SU-DHL-6 (cell line): ENCODE measurements at regions not wholly inside any gene's neighbourhood (a gene's known extent, or its start where the extent isn't known, plus 50 kb on each side); places are given as distances from the start of the nearest gene placed in this dataset.

Experiments used
- H2AFZ ChIP-seq: fragments of 200-600 bp; sonication (generic); 2 replicates; pipeline ENCODE4 v1.6.1; 2014; ENCODE audit warnings: low read depth, mild to moderate bottlenecking, moderate library complexity, mixed read lengths, antibody characterized with exemption, low read length; ENCODE audit not compliant: severe bottlenecking
- H3F3A ChIP-seq: fragments of 200-600 bp; shearing (Covaris generic); 2 replicates; pipeline ENCODE4 v1.6.0; 2016; ENCODE audit warnings: antibody characterized with exemption, mild to moderate bottlenecking; ENCODE audit not compliant: insufficient read depth
- H3K27ac ChIP-seq: fragments of 200-600 bp; sonication (generic); 2 replicates; pipeline ENCODE4 v1.5.1; 2016; ENCODE audit warnings: low read depth, mild to moderate bottlenecking, low read length, moderate library complexity, mixed read lengths
- H3K27me3 ChIP-seq: fragments of 200-600 bp; sonication (generic), shearing (Covaris generic); 2 replicates; pipeline ENCODE4 v1.6.0; 2014; ENCODE audit warnings: mild to moderate bottlenecking, low read length
- H3K36me3 ChIP-seq: fragments of 200-600 bp; sonication (generic); 2 replicates; pipeline ENCODE4 v1.6.1; 2014; ENCODE audit warnings: mild to moderate bottlenecking, low read length, mixed read lengths
- H3K4me2 ChIP-seq: fragments of 300-600, 200-600 bp; shearing (Covaris generic), sonication (generic); 2 replicates; pipeline ENCODE4 v1.6.0; 2014; ENCODE audit warnings: low read length, low read depth, mild to moderate bottlenecking; ENCODE audit not compliant: poor library complexity, severe bottlenecking
- H3K4me3 ChIP-seq: fragments of 200-600 bp; sonication (generic); 2 replicates; pipeline ENCODE4 v1.5.1; 2014; ENCODE audit warnings: antibody characterized with exemption, low read length, mild to moderate bottlenecking, mixed read lengths; ENCODE audit not compliant: insufficient read depth, poor library complexity, severe bottlenecking
- H3K79me2 ChIP-seq: fragments of 200-600 bp; sonication (generic); 2 replicates; pipeline ENCODE4 v1.6.1; 2014; ENCODE audit warnings: mild to moderate bottlenecking, low read length, moderate library complexity; ENCODE audit not compliant: insufficient read depth
- H3K9ac ChIP-seq: fragments of 200-600 bp; sonication (generic); 2 replicates; pipeline ENCODE4 v1.7.0; 2014; ENCODE audit warnings: mild to moderate bottlenecking, low read length
- H3K9me2 ChIP-seq: fragments of 200-600 bp; sonication (generic); replicated peaks from 2 replicates; pipeline ENCODE4 v1.6.1; 2014; ENCODE audit warnings: low read length; ENCODE audit not compliant: insufficient read depth
- H3K9me3 ChIP-seq: fragments of 200-600 bp; sonication (generic); 2 replicates; pipeline ENCODE4 v1.6.1; 2014; ENCODE audit warnings: low read length, mixed read lengths; ENCODE audit not compliant: insufficient read depth
- H4K20me1 ChIP-seq: fragments of 200-600 bp; sonication (generic); 2 replicates; pipeline ENCODE4 v1.6.1; 2014; ENCODE audit warnings: low read depth, mild to moderate bottlenecking, antibody characterized with exemption, low read length, moderate library complexity, mixed read lengths
- EZH2phosphoT487 ChIP-seq: fragments of 200-600 bp; sonication (generic), shearing (Covaris generic); conservative IDR thresholded peaks from 2 replicates; pipeline ENCODE4 v1.6.1; 2018; ENCODE audit warnings: mild to moderate bottlenecking, antibody characterized with exemption, low read length, moderate library complexity, mixed read lengths
- TF ChIP-seq, protein P1 (sequence below): fragments of 200-600 bp; sonication (generic); IDR thresholded peaks from one replicate; pipeline ENCODE4 v1.5.1; 2017; ENCODE audit warnings: antibody characterized with exemption, mild to moderate bottlenecking, low read length, moderate library complexity; ENCODE audit not compliant: insufficient read depth, poor library complexity, severe bottlenecking

DNA sequence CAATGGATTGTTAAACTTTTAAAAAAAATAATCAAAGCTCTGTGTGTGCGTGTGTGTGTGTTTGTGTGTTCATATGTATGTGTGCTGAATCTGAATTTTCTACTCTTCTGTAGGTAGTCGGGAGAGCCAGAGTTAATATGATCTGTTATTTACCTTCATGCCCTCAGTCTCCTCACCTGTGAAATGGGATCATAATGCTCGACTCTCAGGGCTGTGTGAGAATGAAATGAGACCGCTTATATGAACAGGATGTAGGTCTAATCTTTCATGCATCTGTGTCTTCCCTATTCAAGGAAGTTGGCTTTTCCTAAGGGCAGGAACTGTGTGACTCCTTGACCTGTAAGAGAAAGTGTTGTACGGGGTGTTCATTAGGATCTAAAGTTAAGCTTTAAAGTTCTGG lies 182.2 kb downstream of the RPLP1 start:
- TF ChIP-seq, protein P1, sequence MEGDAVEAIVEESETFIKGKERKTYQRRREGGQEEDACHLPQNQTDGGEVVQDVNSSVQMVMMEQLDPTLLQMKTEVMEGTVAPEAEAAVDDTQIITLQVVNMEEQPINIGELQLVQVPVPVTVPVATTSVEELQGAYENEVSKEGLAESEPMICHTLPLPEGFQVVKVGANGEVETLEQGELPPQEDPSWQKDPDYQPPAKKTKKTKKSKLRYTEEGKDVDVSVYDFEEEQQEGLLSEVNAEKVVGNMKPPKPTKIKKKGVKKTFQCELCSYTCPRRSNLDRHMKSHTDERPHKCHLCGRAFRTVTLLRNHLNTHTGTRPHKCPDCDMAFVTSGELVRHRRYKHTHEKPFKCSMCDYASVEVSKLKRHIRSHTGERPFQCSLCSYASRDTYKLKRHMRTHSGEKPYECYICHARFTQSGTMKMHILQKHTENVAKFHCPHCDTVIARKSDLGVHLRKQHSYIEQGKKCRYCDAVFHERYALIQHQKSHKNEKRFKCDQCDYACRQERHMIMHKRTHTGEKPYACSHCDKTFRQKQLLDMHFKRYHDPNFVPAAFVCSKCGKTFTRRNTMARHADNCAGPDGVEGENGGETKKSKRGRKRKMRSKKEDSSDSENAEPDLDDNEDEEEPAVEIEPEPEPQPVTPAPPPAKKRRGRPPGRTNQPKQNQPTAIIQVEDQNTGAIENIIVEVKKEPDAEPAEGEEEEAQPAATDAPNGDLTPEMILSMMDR: no peak
- no peak for TF ChIP-seq EZH2phosphoT487
- Histone ChIP-seq H3K9me2 (no peaks in the 10 kb centered on the region), H3K9me3 (no peaks in the 10 kb centered on the region)

DNA sequence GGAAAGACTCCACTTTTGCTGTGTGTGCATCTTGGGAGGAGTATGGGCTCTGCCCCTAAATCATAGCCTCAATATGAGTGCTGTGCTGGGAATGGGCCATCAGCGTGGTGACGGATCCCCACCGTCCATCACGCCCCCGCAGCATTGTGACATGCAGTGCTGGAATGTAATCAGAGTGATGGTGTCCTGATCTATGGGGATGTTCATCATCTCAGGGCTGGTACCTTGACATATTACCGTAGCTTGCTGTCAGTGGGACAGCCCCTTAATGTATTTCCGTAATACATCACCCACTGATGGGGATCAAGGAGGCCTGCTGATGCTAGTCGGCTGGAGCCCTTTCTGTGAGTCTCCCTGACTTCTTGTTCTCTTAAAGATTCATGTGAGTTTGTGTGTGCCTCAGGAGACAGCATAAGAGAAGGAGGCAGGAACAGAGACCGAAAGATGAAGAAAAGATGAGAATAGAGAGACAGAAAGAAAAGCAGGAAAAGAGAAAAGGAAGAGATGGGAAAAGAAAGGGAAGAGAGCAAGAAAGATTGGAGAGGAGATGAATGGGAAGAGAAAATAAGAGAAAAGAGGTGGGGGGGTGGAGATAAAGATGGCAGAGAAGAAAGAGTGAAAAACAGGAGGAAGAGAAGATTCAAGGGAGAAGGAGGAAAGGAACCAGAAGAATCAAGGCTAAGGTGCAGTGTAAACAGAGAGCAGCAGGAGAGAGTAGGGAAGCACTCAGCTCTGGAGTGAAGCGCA lies 183.7 kb downstream of the RPLP1 start:
- no peak overlapping the region for H2AFZ ChIP-seq
- no peaks in the 10 kb centered on the region for H3K9me2 ChIP-seq
- H3K36me3 ChIP-seq: no peaks in the 10 kb centered on the region
- H4K20me1 ChIP-seq: no peaks in the 10 kb centered on the region
- H3K27ac ChIP-seq: no peak overlapping the region
- H3K4me2 ChIP-seq: no peak overlapping the region
- no peak for TF ChIP-seq EZH2phosphoT487
- TF ChIP-seq, protein P1: no peak
- H3K4me3 ChIP-seq: no peak overlapping the region
- no peaks in the 10 kb centered on the region for H3K27me3 ChIP-seq
- no peaks in the 10 kb centered on the region for H3K79me2 ChIP-seq
- H3K9ac ChIP-seq: no peak overlapping the region
- no peaks in the 10 kb centered on the region for H3F3A ChIP-seq
- no peaks in the 10 kb centered on the region for H3K9me3 ChIP-seq

More for the DNA sequence above, 182.2 kb downstream of the RPLP1 start:
- H3K27ac ChIP-seq: no peak overlapping the region
- H3F3A ChIP-seq: no peaks in the 10 kb centered on the region
- H3K36me3 ChIP-seq: no peaks in the 10 kb centered on the region
- no peaks in the 10 kb centered on the region for H4K20me1 ChIP-seq
- no peak overlapping the region for H3K4me2 ChIP-seq
- no peaks in the 10 kb centered on the region for H3K27me3 ChIP-seq
- H3K4me3 ChIP-seq: no peak overlapping the region
- H3K9ac ChIP-seq: no peak overlapping the region
- H2AFZ ChIP-seq: no peak overlapping the region
- H3K79me2 ChIP-seq: no peaks in the 10 kb centered on the region

DNA sequence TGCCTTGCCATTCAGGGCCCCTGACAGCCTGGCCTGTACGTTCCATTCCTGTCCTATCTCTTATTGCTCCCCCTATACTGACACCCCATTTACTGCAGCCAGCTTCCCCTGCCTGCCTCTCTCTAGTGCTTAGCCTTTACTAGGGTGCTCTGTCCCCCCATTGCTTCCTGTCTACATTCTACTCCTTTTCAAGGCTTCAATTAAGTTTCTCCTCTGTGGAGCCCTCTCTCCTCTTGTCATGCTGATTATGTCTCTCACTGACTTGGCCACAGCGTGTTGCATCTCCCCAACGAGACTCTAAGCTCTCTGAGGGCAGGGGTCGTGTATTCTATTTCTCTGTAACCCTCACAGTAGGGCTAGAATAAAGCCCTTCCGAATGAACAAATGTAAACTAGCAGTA lies 185.2 kb downstream of the RPLP1 start:
- Histone ChIP-seq H3K9ac (no peak overlapping the region), H2AFZ (no peak overlapping the region), H3K9me2 (no peaks in the 10 kb centered on the region), H3F3A (no peaks in the 10 kb centered on the region), H3K4me2 (no peak overlapping the region), H4K20me1 (no peaks in the 10 kb centered on the region), H3K9me3 (no peaks in the 10 kb centered on the region), H3K79me2 (no peaks in the 10 kb centered on the region), H3K27me3 (no peaks in the 10 kb centered on the region), H3K4me3 (no peak overlapping the region), H3K36me3 (no peaks in the 10 kb centered on the region), H3K27ac (no peak overlapping the region)
- no peak for TF ChIP-seq EZH2phosphoT487
- TF ChIP-seq, protein P1: no peak
